ENCODE measurements at regions not wholly inside any gene's neighbourhood (a gene's known extent, or its start where the extent isn't known, plus 50 kb on each side); places are given as distances from the start of the nearest gene placed in this dataset.

DNA sequence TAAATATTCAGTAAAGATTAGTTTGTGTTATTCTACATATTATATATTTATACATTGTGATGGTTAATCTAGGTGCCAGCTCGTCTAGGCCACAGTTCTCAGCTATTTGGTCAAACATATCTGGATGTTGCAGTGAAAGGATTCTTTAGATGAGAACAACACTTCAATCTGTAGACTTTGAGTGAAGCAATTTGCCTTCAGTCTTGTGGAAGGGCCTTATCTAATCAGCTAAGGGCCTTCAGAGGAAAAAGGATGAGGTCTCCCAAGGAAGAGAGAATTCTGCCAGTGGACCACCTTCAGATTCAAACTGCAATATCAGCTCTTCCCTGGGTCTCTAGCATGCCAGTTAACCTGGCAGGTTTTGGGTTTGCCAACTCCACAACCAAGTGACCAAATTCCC, 112.0 kb downstream of the SH3TC2 start:
- Histone ChIP-seq H3K4me2 (ENCODE audit: insufficient read depth in 1 of 2, low read depth in 2 of 2, low read length in 2 of 2) (no peak overlapping the region), H3K14ac (ENCODE audit: insufficient read length) (no peak overlapping the region), H2BK120ac (replicated peaks; ENCODE audit: low read depth, low read length) (no peak overlapping the region), H3K23ac (ENCODE audit: insufficient read length) (no peak overlapping the region), H2BK12ac (ENCODE audit: low read depth, low read length) (no peak overlapping the region), H2AK5ac (ENCODE audit: low read depth, low read length) (no peak overlapping the region), H4K5ac (ENCODE audit: insufficient read length, low read depth, low read length) (no peak overlapping the region), H3K56ac (replicated peaks; ENCODE audit: insufficient read length, low read depth, low read length) (no peak overlapping the region), H3K79me1 (ENCODE audit: low read depth, low read length) (no peaks in the 10 kb centered on the region), H3K4me1 (replicated peaks in 1 of 4; ENCODE audit: control insufficient read depth in 3 of 4, insufficient read depth in 4 of 4, low read length in 3 of 4) (peaks cover 0 to 12% (median 8%) of the 10 kb centered on the region in 4 experiments; a peak in 5 of 7 replicates), H2AFZ (ENCODE audit: low read length) (no peak overlapping the region), H4K91ac (replicated peaks; ENCODE audit: insufficient read length, low read length) (no peak overlapping the region), H2BK15ac (ENCODE audit: low read length) (no peak overlapping the region), H3K18ac (ENCODE audit: extremely low read depth, low read length) (no peak overlapping the region), H2BK20ac (ENCODE audit: low read length) (no peak overlapping the region), H3K9me3 (ENCODE audit: insufficient read depth in 2 of 2, low read depth in 1 of 2, low read length in 1 of 2) (no peaks in the 10 kb centered on the region), H3K79me2 (ENCODE audit: control insufficient read depth in 1 of 2, insufficient read depth in 2 of 2, low read length in 2 of 2) (no peaks in the 10 kb centered on the region), H3K4ac (replicated peaks; ENCODE audit: insufficient read length, low read depth, low read length) (no peak overlapping the region), H3K27ac (ENCODE audit: low read depth, low read length) (no peak overlapping the region), H4K20me1 (replicated peaks in 1 of 2; ENCODE audit: control insufficient read depth in 1 of 2, insufficient read depth in 2 of 2, low read length in 2 of 2) (no peaks in the 10 kb centered on the region), H2BK5ac (ENCODE audit: low read depth, low read length) (no peak overlapping the region), H3K36me3 (ENCODE audit: control insufficient read depth in 2 of 4, insufficient read depth in 4 of 4, low read length in 3 of 4) (no peaks in the 10 kb centered on the region), H3K27me3 (replicated peaks in 1 of 4; ENCODE audit: control insufficient read depth in 3 of 4, extremely low read depth in 1 of 4, insufficient read depth in 3 of 4, low read length in 3 of 4) (no peaks in the 10 kb centered on the region), H3K4me3 (ENCODE audit: extremely low read depth in 1 of 4, insufficient read depth in 2 of 4, low read depth in 3 of 4, low read length in 4 of 4) (no peak overlapping the region), H3K9ac (replicated peaks in 1 of 4; ENCODE audit: extremely low read depth in 1 of 4, low read depth in 3 of 4, low read length in 3 of 4) (no peak overlapping the region), H3K23me2 (ENCODE audit: low read depth, low read length) (no peaks in the 10 kb centered on the region; the same call in 1 of the 2 replicates), H4K8ac (ENCODE audit: extremely low read depth, insufficient read depth, low read length) (no peak overlapping the region)
- no peak for DNase-seq (ENCODE audit: low read depth in 1 of 2, low spot score in 2 of 2)
- TF ChIP-seq GABPA (IDR thresholded peaks at IDR 0.05; ENCODE audit: borderline replicate concordance, insufficient read depth, low read length) (no peak), RXRA (IDR thresholded peaks at IDR 0.05; ENCODE audit: insufficient read depth, low read depth, low read length) (no peak)
- 83% methylated on average over 1 of the region's 1 CpG; no CpG with 5 or more reads in 1 of the 2 experiments for WGBS, 2 experiments (ENCODE audit: extremely low coverage in 1 of 2, insufficient coverage in 1 of 2, insufficient read length in 1 of 2, insufficient replicate concordance in 2 of 2, low coverage in 1 of 2, low lambda C conversion rate in 2 of 2, missing lambda C conversion rate in 1 of 2)
- no peak for FAIRE-seq
- POLR2A ChIA-PET (ENCODE audit: partially characterized antibody) = interaction anchor here (0.9 to 1.2 kb wide), 2 partner anchors 14 to 35 kb away, joined by 3 read pairs; no protein-coding TSS in a partner anchor
- CTCF ChIA-PET (ENCODE audit: partially characterized antibody) = interaction anchor here (0.7 to 25.4 kb wide), 17 partner anchors 8 to 668 kb away, joined by 3 to 433 read pairs (median 4); no protein-coding TSS in a partner anchor

Measured in H1 (cell line).